Right lobe of liver (tissue), 6 donors: ENCODE measurements at regions not wholly inside any gene's neighbourhood (a gene's known extent, or its start where the extent isn't known, plus 50 kb on each side); places are given as distances from the start of the nearest gene placed in this dataset.
"Not testable (repeated sequence)": the region's sequence is repeated elsewhere in the genome, so short reads cannot be mapped to it uniquely, and the experiment has no call there.

Source experiments
- ATAC-seq, 4 donors: fragments of 200-7000 bp; cut with Tn5 transposase; one replicate each; pipeline ENCODE4 v1.9.1; 2020; ENCODE audit warnings: mild to moderate bottlenecking in 4 of 4, moderate library complexity in 4 of 4
- DNase-seq, 3 donors: peaks; one replicate each; pipeline ENCODE4 v3.0.0-alpha.2; 2020
- H3K27ac ChIP-seq, 3 donors: fragments of 200-600 bp; one replicate each; pipeline ENCODE4 v1.8.0; 2022
- H3K27me3 ChIP-seq, 2 donors: fragments of 200-600 bp; one replicate each; pipeline ENCODE4 v1.8.0; 2022
- H3K36me3 ChIP-seq, 4 donors: fragments of 200-600 bp; sonication (generic) in 1 of 4; one replicate each; pipeline versions ENCODE4 v1.5.1 to v1.8.0; 2017 to 2022; ENCODE audit warnings: control low read depth in 1 of 4
- H3K4me1 ChIP-seq, 4 donors: fragments of 200-600 bp; sonication (generic) in 1 of 4; one replicate each; pipeline versions ENCODE4 v1.5.1 to v1.8.0; 2017 to 2022; ENCODE audit warnings: control low read depth in 1 of 4
- H3K4me3 ChIP-seq, 3 donors: fragments of 200-600 bp; one replicate each; pipeline ENCODE4 v1.8.0; 2022
- H3K9me3 ChIP-seq, 4 donors: fragments of 200-600 bp; sonication (generic) in 1 of 4; one replicate each; pipeline versions ENCODE4 v1.5.1 to v1.8.0; 2017 to 2022; ENCODE audit warnings: control low read depth in 1 of 4
- POLR2A ChIP-seq: fragments of 450-650 bp; IDR thresholded peaks from one replicate; pipeline ENCODE4 v1.6.1; 2017; ENCODE audit warnings: antibody characterized with exemption, mild to moderate bottlenecking
- WGBS: methylation state at CpG from one replicate; pipeline ENCODE4 v1.1.6; 2018; ENCODE audit warnings: low coverage, low lambda C conversion rate; ENCODE audit not compliant: insufficient coverage; ENCODE audit errors: missing lambda C conversion rate; 5-methylcytosine and 5-hydroxymethylcytosine counted together
- intact Hi-C, 2 donors: fragments of 100-400 bp; cut with DNase I; formaldehyde crosslinking; loops; one replicate each; pipeline versions ENCODE4 v1.11.2 to v1.14.1; 2022
- TF ChIP-seq, protein P1 (sequence below), 4 donors: fragments of 200-600 bp in 3 of 4; fragments of 450-650 bp in 1 of 4; IDR thresholded peaks; one replicate each; pipeline versions ENCODE4 v1.5.1 to v1.8.0; 2016 to 2022; ENCODE audit warnings: antibody characterized with exemption in 4 of 4, mild to moderate bottlenecking in 2 of 4
- donor health status: DM: no; HTN: yes; CAD: no.
- donor health status: DM: no; HTN: no; CAD: no.
- donor health status: DM: no; HTN: no; CAD: no.
- donor health status: DM: no; HTN: yes; CAD: no.
- donor health status: DM: no; HTN: yes; CAD: no.

DNA sequence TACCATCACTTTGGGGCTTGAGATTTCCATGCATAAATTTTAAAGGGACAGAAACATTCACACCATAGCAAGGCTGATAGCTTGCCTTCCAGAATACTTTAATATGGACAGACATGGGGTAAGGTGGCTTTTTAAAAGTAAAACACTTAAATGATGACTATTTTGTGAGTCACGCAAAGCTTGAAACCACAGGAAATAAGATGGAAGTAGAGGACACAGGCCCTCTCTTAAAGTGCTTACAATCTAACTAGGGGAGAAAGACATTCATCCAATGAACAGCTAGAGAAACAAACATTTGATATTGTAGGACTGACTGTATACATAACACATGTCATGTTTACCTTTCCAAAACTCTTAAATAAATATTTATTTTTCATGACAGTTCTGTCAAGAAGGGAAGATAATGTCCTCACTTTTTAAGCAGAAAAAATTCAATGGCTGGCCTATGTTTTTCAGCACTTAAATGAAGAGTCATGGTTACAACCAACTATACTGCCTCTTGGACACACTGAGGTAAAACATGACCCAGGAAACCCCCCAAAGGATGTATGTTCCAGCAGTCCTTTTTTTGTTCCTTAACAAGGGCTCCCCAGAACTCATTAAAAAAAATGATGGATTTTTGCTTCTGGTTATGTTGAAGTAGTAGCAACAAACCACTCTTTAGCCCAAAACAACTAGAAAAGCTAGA lies 120.0 kb upstream of the RBMS1 start:
- Histone ChIP-seq H3K27ac (no peak overlapping the region), H3K4me3 (no peak overlapping the region), H3K9me3 (no peaks in the 10 kb centered on the region), H3K4me1 (no peaks in the 10 kb centered on the region), H3K27me3 (no peaks in the 10 kb centered on the region), H3K36me3 (no peaks in the 10 kb centered on the region)
- no peak for ATAC-seq
- DNase-seq: no peak
- intact Hi-C loops: no loop called here
- TF ChIP-seq, protein P1, sequence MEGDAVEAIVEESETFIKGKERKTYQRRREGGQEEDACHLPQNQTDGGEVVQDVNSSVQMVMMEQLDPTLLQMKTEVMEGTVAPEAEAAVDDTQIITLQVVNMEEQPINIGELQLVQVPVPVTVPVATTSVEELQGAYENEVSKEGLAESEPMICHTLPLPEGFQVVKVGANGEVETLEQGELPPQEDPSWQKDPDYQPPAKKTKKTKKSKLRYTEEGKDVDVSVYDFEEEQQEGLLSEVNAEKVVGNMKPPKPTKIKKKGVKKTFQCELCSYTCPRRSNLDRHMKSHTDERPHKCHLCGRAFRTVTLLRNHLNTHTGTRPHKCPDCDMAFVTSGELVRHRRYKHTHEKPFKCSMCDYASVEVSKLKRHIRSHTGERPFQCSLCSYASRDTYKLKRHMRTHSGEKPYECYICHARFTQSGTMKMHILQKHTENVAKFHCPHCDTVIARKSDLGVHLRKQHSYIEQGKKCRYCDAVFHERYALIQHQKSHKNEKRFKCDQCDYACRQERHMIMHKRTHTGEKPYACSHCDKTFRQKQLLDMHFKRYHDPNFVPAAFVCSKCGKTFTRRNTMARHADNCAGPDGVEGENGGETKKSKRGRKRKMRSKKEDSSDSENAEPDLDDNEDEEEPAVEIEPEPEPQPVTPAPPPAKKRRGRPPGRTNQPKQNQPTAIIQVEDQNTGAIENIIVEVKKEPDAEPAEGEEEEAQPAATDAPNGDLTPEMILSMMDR (IDR thresholded peaks at IDR 0.05): no peak
- 50% methylated on average over 1 of the region's 1 CpG for WGBS

DNA sequence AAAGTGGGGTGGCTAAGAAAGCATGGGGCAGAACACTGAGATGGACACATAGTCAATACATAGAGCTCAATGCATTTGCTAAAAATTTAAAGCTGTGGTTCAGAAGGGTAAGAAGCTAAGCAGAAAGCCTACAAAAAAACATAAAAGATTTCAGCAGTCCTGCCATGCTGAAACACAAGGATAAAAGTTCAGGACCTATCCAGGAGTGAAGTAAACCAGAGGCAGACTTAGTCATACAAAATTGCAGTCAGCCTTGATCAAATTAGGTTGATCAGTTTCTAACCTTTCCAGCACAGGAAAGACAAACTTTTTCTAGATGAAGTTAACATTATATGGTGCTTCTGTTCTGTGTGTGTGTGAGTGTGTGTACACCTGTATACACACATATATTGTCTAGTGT lies 120.8 kb upstream of the RBMS1 start:
- H3K9me3 ChIP-seq: no peaks in the 10 kb centered on the region
- no peak for ATAC-seq
- no peak overlapping the region for H3K4me3 ChIP-seq

DNA sequence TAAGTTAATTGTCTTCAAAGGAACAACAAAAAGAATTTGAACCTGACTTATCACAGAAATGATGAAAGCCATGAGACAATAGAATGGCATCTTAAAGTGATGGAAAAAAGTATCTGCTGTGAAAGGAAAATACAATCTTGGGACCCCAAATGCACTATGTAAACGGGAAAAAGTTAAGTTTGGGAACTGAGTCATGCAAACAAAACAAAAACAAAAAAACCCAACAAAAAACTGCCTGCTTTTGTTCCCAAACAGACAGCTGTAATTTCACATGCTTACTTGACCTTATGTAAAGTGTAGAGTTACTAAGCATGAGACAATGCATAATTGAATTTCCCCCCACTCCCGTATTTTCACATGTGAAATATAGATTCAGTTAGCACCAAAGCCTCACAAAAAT lies 122.1 kb upstream of the RBMS1 start:
- no peak overlapping the region for H3K27ac ChIP-seq
- H3K4me1 ChIP-seq: no peaks in the 10 kb centered on the region
- no peaks in the 10 kb centered on the region for H3K36me3 ChIP-seq
- ATAC-seq: no peak
- intact Hi-C loops: no loop called here
- no peak for TF ChIP-seq POLR2A
- TF ChIP-seq, protein P1 (IDR thresholded peaks at IDR 0.05): no peak
- 47% methylated on average over 2 of the region's 2 CpGs for WGBS
- H3K4me3 ChIP-seq: no peak overlapping the region
- no peak for DNase-seq
- H3K27me3 ChIP-seq: no peaks in the 10 kb centered on the region
- no peaks in the 10 kb centered on the region for H3K9me3 ChIP-seq

More for the DNA sequence above, 120.8 kb upstream of the RBMS1 start:
- Histone ChIP-seq H3K27me3 (no peaks in the 10 kb centered on the region), H3K27ac (no peak overlapping the region), H3K36me3 (no peaks in the 10 kb centered on the region), H3K4me1 (no peaks in the 10 kb centered on the region)
- no peak for TF ChIP-seq POLR2A
- TF ChIP-seq, protein P1 (IDR thresholded peaks at IDR 0.05): no peak
- intact Hi-C loops: no loop called here
- DNase-seq: no peak

DNA sequence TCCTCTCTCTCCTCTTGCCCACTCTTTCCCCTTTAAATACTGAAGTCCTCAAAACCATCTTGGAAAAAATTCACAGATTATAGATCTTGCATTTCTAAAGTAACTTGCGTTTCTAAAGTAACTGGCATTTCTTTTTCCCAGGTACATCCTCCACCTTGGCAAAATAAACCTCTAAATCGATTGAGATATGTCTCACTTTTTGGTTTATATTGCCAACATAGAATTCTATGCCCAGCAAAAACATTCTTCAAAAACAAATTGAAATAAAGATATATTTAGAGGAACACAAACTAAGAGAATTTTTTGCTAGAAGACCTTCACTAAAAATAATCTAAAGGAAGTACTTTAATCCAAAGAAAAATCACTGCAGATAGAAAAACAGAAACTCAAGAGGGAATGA lies 122.5 kb upstream of the RBMS1 start:
- no peaks in the 10 kb centered on the region for H3K36me3 ChIP-seq
- no peak for ATAC-seq
- H3K4me1 ChIP-seq: no peaks in the 10 kb centered on the region
- no peak overlapping the region for H3K27ac ChIP-seq
- 60% methylated on average over 2 of the region's 2 CpGs for WGBS
- no peak for DNase-seq
- intact Hi-C loops: no loop called here
- no peak overlapping the region for H3K4me3 ChIP-seq
- H3K27me3 ChIP-seq: no peaks in the 10 kb centered on the region
- TF ChIP-seq, protein P1 (IDR thresholded peaks at IDR 0.05): no peak
- no peak for TF ChIP-seq POLR2A
- no peaks in the 10 kb centered on the region for H3K9me3 ChIP-seq

DNA sequence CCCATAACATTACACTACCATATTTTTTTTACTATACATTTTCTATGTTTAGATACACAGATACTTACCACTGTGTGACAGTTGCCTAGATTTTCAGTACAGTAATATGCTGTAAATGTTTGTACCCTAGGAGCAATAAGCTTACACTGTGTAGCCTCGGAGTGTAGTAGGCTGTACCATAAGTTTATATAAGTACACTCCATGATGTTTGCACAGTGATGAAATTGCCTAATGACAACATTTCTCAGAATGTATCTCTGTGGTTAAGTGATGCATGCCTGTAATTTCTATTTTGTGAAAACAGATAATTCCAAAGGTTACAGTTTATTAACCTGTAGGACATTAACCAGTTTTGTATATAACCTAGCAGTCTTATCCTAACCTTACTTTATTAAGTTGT lies 128.1 kb upstream of the RBMS1 start:
- H3K4me3 ChIP-seq: no peak overlapping the region
- intact Hi-C loops: no loop called here
- DNase-seq (no peak), ATAC-seq (no peak)
- WGBS: 63% methylated on average over 1 of the region's 1 CpG
- no peak for TF ChIP-seq POLR2A
- TF ChIP-seq, protein P1 (IDR thresholded peaks at IDR 0.05): no peak
- H3K27ac ChIP-seq: no peak overlapping the region
- H3K9me3 ChIP-seq: no peaks in the 10 kb centered on the region
- H3K36me3 ChIP-seq: no peaks in the 10 kb centered on the region
- no peaks in the 10 kb centered on the region for H3K27me3 ChIP-seq
- H3K4me1 ChIP-seq: no peaks in the 10 kb centered on the region

DNA sequence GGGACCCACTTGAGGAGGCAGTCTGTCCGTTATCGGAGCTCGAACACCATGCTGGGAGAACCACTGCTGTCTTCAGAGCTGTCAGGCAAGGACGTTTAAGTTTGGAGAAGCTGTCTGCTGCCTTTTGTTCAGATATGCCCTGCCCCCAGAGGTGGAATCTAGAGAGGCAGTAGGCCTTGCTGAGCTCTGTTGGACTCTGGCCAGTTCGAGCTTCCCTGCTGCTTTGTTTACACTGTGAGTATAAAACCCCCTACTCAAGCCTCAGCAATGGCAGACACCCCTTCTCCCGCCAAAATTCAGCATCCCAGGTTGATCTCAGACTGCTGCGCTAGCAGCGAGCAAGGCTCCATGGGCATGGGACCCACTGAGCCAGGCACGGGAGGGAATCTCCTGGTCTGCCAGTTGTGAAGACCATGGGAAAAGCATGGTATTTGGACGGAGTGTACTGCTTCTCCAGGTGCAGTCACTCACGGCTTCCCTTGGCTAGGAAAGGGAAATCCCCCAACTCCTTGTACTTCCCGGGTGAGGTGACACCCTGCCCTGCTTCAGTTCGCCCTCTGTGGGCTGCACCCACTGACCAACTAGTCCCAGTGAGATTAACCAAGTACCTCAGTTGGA lies 134.5 kb upstream of the RBMS1 start:
- H3K9me3 ChIP-seq, H3K27me3 ChIP-seq, H3K4me3 ChIP-seq, ATAC-seq, intact Hi-C loops, H3K27ac ChIP-seq, H3K4me1 ChIP-seq, H3K36me3 ChIP-seq, DNase-seq: not testable (repeated sequence)
- 73% methylated on average over 4 of the region's 13 CpGs for WGBS
